ENCODE measurements at regions not wholly inside any gene's neighbourhood (a gene's known extent, or its start where the extent isn't known, plus 50 kb on each side); places are given as distances from the start of the nearest gene placed in this dataset.

- no peak for DNase-seq (ENCODE audit: low read depth in 2 of 2)
Measured at GRCh38 chr15:47405365-47406162, 311.7 kb upstream of the SEMA6D start.

GRCh38 chr15:47407692-47408091 is 309.6 kb upstream of the SEMA6D start:
- DNase-seq (ENCODE audit: low read depth in 2 of 2): no peak

- DNase-seq (ENCODE audit: low read depth in 2 of 2): no peak
Measured at GRCh38 chr15:47409038-47409437, 308.3 kb upstream of the SEMA6D start.

GRCh38 chr15:47409600-47409999 is 307.7 kb upstream of the SEMA6D start:
- no peak for DNase-seq (ENCODE audit: low read depth in 2 of 2)

GRCh38 chr15:47410247-47410646 is 307.1 kb upstream of the SEMA6D start:
- DNase-seq (ENCODE audit: low read depth in 2 of 2): no peak

GRCh38 chr15:47411733-47412132 is 305.6 kb upstream of the SEMA6D start:
- DNase-seq (ENCODE audit: low read depth in 2 of 2): no peak

- no peak for DNase-seq (ENCODE audit: low read depth in 2 of 2)
Measured at GRCh38 chr15:47412136-47412535, 305.2 kb upstream of the SEMA6D start.

- DNase-seq (ENCODE audit: low read depth in 2 of 2): no peak
Measured at GRCh38 chr15:47412802-47413201, 304.5 kb upstream of the SEMA6D start.

- no peak for DNase-seq (ENCODE audit: low read depth in 2 of 2)
Measured at GRCh38 chr15:47414207-47414606, 303.1 kb upstream of the SEMA6D start.

- no peak for DNase-seq (ENCODE audit: low read depth in 2 of 2)
Measured at GRCh38 chr15:47415539-47415971, 301.8 kb upstream of the SEMA6D start.

- no peak for DNase-seq (ENCODE audit: low read depth in 2 of 2)
Measured at GRCh38 chr15:47422881-47423665, 294.2 kb upstream of the SEMA6D start.

- no peak for DNase-seq (ENCODE audit: low read depth in 2 of 2)
Measured at GRCh38 chr15:47427463-47427862, 289.8 kb upstream of the SEMA6D start.

- no peak for DNase-seq (ENCODE audit: low read depth in 2 of 2)
Measured at GRCh38 chr15:47429376-47429775, 287.9 kb upstream of the SEMA6D start.

GRCh38 chr15:47431501-47431900 is 285.8 kb upstream of the SEMA6D start:
- DNase-seq (ENCODE audit: low read depth in 2 of 2): no peak

- DNase-seq (ENCODE audit: low read depth in 2 of 2): no peak
Measured at GRCh38 chr15:47432826-47433225, 284.5 kb upstream of the SEMA6D start.

- no peak for DNase-seq (ENCODE audit: low read depth in 2 of 2)
Measured at GRCh38 chr15:47434596-47434995, 282.7 kb upstream of the SEMA6D start.

- DNase-seq (ENCODE audit: low read depth in 2 of 2): no peak
Measured at GRCh38 chr15:47437491-47437890, 279.8 kb upstream of the SEMA6D start.

- no peak for DNase-seq (ENCODE audit: low read depth in 2 of 2)
Measured at GRCh38 chr15:47439146-47440111, 277.9 kb upstream of the SEMA6D start.

- no peak for DNase-seq (ENCODE audit: low read depth in 2 of 2)
Measured at GRCh38 chr15:47442371-47442770, 274.9 kb upstream of the SEMA6D start.

- no peak for DNase-seq (ENCODE audit: low read depth in 2 of 2)
Measured at GRCh38 chr15:47443839-47444238, 273.5 kb upstream of the SEMA6D start.

GRCh38 chr15:47445723-47446392 is 271.4 kb upstream of the SEMA6D start:
- no peak for DNase-seq (ENCODE audit: low read depth in 2 of 2)
